Spinal cord (tissue), 9 donors: ENCODE measurements at regions not wholly inside any gene's neighbourhood (a gene's known extent, or its start where the extent isn't known, plus 50 kb on each side); places are given as distances from the start of the nearest gene placed in this dataset.

Source experiments
- DNase-seq, 6 donors: peaks; one replicate each; pipeline versions ENCODE4 v3.0.0 to v3.0.0-alpha.2; 2013 to 2015; ENCODE audit warnings: low spot score in 6 of 6, low read depth in 4 of 6
- H3K27ac ChIP-seq: one replicate; pipeline ENCODE4 v1.5.1; 2013; ENCODE audit warnings: low read depth, low read length, control low read depth
- H3K27me3 ChIP-seq: one replicate; pipeline ENCODE4 v1.6.1; 2013; ENCODE audit warnings: low read length; ENCODE audit not compliant: control insufficient read depth, insufficient read depth
- H3K36me3 ChIP-seq: one replicate; pipeline ENCODE4 v1.6.1; 2013; ENCODE audit warnings: low read length; ENCODE audit not compliant: control insufficient read depth, insufficient read depth
- H3K4me1 ChIP-seq: one replicate; pipeline ENCODE4 v1.6.1; 2013; ENCODE audit warnings: low read length; ENCODE audit not compliant: control insufficient read depth, insufficient read depth
- H3K4me3 ChIP-seq: one replicate; pipeline ENCODE4 v1.5.1; 2013; ENCODE audit warnings: low read depth, low read length, control low read depth
- H3K9me3 ChIP-seq: one replicate; pipeline ENCODE4 v1.6.1; 2013; ENCODE audit warnings: low read length; ENCODE audit not compliant: control insufficient read depth, insufficient read depth
- WGBS: methylation state at CpG from one replicate; pipeline ENCODE4 v1.1.5; 2013; ENCODE audit warnings: missing lambda C conversion rate; ENCODE audit not compliant: insufficient coverage; 5-methylcytosine and 5-hydroxymethylcytosine counted together
- donor health status: healthy.

DNA sequence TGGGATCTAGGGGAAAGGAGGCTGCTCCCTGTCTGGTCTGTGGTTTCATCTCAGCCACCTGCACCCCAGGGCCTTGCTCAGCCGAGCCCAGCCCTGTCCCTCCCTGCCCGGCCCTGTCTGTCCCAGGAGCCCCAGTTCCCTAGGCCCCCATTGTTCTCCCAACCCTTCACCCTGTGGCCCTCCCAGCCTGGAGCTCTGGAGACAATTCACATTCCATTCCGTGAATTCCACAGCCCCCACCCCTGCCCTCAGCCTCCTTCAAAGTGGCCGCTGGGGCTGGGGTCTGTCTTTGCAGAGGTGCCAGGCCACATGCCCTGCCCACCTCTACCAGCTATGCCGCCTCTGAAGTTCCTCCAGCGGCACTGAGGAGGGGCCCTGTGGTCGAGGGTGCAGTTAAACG, 77.9 kb upstream of the WNT11 start:
- Histone ChIP-seq H3K9me3 (no peaks in the 10 kb centered on the region), H3K36me3 (no peaks in the 10 kb centered on the region), H3K4me3 (no peak overlapping the region), H3K27ac (no peak overlapping the region), H3K27me3 (no peaks in the 10 kb centered on the region), H3K4me1 (peaks cover 7% of the 10 kb centered on the region)
- WGBS: 59% methylated on average over 8 of the region's 8 CpGs
- DNase-seq: no peak

DNA sequence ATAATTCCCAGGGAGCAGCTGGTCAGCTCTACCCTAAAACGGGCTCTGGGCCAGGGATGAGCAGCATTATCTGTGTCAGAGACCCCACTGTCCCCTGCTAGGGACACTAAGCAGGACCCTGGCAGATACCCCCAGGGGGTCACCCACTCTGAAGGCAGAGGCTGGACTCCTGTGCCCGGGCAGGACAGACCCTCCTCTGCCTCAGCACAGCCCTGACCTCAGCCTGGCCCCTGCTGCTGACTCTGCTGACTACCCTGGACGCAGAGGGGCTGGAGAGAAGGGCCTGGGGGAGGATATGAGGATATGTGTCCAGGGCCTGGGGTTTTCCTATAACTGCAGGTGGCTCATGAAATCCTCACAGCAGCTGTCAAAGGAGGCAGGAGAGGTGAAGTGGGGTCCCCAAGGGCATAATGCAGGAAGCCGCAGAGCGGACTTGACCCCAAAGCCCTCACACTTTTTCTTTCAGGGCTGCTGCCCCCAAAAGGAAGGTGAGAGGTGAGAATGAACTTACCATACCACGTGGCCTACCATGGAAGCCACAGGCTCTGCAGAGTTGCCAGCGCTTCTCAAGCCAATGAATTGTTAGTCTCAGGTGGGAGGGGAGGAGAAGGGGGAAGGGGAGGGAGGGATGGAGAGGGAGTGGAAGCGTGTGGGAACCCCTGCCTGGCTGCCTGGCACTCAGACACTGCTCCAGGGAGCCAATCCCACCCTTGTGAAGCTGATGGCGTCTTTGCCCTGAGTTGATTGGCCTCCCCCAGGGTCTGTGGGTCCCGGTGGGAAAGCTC, 76.7 kb upstream of the WNT11 start:
- Histone ChIP-seq H3K27me3 (no peaks in the 10 kb centered on the region), H3K36me3 (no peaks in the 10 kb centered on the region), H3K9me3 (no peaks in the 10 kb centered on the region), H3K4me3 (no peak overlapping the region), H3K27ac (no peak overlapping the region), H3K4me1 (peaks cover 3% of the 10 kb centered on the region)
- 53% methylated on average over 6 of the region's 10 CpGs for WGBS
- no peak for DNase-seq

DNA sequence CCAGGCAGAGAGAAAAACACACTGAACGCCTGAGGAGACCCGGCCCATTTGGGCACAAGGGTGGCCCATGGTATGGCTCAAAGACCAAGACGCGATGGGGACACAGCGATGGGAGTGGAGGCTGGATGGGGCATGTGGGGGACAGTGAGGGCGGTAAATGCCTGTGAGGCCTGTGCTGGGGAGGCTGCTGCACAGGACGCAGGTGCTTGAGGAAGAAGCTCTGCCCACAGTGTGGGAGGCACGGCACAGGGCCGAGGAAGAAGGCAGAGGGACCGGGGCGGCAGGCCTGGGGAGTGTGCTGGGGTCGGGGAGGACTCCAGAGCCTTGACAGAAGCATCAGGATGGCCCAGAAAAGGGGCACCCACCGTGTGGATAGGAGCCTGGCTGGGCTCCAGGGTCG, 75.9 kb upstream of the WNT11 start:
- peaks cover 6% of the 10 kb centered on the region for H3K4me1 ChIP-seq
- H3K9me3 ChIP-seq: no peaks in the 10 kb centered on the region
- no peak for DNase-seq
- no peaks in the 10 kb centered on the region for H3K27me3 ChIP-seq
- no peaks in the 10 kb centered on the region for H3K36me3 ChIP-seq
- no peak overlapping the region for H3K4me3 ChIP-seq
- H3K27ac ChIP-seq: no peak overlapping the region
- WGBS: 86% methylated on average over 14 of the region's 14 CpGs

DNA sequence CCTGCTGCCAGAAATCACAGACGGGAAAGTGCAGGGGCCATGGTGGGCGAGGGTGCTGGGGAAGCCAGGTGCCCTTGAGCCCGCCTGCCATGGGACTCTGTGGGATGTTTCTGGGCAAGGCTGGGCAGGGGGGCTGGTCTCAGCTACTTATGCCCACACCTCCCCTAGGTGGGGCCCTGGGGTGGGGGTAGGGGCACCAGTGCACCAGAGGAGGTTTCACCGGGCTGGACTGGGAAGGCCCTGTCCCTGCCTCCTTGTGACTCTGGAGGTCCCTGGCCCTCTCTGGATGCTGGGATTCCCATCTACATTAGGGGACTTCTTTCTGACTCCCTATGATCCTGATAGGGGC, 75.2 kb upstream of the WNT11 start:
- WGBS: 72% methylated on average over 3 of the region's 4 CpGs
- Histone ChIP-seq H3K4me3 (no peak overlapping the region), H3K4me1 (peaks cover 12% of the 10 kb centered on the region), H3K9me3 (no peaks in the 10 kb centered on the region), H3K27ac (no peak overlapping the region), H3K36me3 (no peaks in the 10 kb centered on the region), H3K27me3 (no peaks in the 10 kb centered on the region)
- no peak for DNase-seq

DNA sequence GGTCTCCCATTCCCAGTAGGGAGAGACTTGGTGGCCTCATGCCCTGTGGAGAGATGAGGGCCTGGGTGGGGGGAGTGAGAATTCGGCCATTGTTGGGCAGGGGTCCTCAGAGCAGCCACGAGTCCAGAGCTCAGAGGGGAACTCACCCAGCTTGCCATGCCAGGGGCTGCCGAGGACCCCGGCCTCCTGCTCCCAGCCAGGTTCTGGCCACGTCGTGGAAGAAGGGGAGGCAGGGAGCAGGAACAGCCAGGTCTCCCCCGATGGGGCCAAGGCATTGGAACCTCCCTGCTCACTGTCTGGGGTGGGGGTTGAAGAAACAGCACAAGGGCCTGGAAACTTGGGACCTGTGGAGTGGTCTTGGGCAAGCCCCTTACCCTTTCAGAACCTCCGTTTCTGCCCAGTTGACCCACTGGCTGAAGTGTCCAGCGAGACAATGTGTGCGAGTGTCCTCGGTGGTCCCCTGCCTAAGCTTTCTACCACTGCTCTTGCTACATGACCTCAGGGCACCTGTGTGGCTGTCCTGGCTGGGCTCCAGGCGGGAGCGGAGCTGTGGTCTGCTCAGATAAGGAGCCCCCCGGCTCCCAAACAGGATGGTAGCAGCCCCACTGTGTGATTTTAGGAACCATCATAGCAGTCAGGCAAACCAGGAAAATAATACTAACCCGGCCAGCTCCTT, 74.7 kb upstream of the WNT11 start:
- Histone ChIP-seq H3K36me3 (no peaks in the 10 kb centered on the region), H3K27ac (no peak overlapping the region), H3K4me1 (peaks cover 14% of the 10 kb centered on the region), H3K4me3 (no peak overlapping the region), H3K27me3 (no peaks in the 10 kb centered on the region), H3K9me3 (no peaks in the 10 kb centered on the region)
- WGBS: 87% methylated on average over 15 of the region's 15 CpGs
- DNase-seq: no peak

DNA sequence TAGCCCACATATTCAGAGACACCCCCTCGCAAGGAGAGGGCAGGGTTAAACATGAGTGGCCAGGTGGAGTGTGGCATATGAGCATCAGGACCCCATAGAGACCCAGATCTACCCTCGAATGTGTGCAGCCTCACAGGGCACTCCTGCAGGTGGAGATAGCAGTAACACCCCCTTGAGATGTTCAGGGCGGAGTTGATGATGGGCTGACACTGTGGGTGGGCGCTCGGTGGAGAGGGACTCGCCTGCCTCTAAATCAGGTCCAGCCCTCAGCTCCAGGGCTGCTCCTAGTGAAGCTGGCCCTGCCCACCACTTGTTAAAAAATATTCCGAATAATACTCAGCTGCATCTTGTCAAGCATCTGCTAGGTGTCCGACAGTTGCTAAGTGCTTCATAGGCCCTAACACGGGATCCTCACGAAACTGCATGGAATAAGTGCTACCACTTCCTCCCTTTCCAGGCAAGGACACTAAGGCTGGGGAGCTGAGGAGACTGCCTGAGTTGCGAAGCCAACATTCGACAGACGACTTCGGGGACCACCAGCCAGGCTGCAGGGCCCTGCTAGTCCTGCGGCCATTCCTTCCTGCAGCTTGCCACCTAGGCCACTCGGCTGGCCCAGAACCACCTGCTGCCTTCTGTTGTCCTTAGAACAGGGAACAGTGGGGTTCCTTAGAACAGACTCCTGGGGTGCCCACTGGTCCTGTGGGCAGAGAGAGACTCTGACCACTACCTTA, 74.0 kb upstream of the WNT11 start:
- Histone ChIP-seq H3K4me3 (no peak overlapping the region), H3K9me3 (no peaks in the 10 kb centered on the region), H3K27me3 (no peaks in the 10 kb centered on the region), H3K27ac (no peak overlapping the region), H3K36me3 (no peaks in the 10 kb centered on the region), H3K4me1 (peaks cover 14% of the 10 kb centered on the region)
- WGBS: 84% methylated on average over 15 of the region's 16 CpGs
- DNase-seq: no peak

DNA sequence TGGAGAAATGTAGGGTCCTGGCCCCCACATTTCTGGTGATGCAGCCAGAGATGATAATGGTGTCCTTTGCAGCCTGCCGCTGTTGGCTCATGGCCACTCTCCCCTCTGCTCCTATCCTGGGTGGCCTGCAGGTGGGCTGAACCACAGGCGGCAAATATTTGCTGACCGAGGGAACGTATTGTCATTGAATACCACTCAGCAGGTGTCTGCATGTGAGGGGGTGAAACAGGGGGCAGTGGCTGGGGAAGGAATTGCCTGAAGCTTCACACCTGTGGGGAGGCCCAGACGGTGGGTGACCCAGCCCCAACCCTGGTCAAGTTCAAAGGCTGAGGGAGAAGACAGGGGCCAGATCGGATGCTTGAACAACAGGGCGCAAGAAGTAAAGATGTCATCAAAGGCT, 73.3 kb upstream of the WNT11 start:
- 50% methylated on average over 7 of the region's 7 CpGs for WGBS
- peaks cover 2% of the 10 kb centered on the region for H3K9me3 ChIP-seq
- no peaks in the 10 kb centered on the region for H3K36me3 ChIP-seq
- DNase-seq: no peak
- peaks cover 14% of the 10 kb centered on the region for H3K4me1 ChIP-seq
- no peaks in the 10 kb centered on the region for H3K27me3 ChIP-seq
- no peak overlapping the region for H3K27ac ChIP-seq
- H3K4me3 ChIP-seq: no peak overlapping the region

DNA sequence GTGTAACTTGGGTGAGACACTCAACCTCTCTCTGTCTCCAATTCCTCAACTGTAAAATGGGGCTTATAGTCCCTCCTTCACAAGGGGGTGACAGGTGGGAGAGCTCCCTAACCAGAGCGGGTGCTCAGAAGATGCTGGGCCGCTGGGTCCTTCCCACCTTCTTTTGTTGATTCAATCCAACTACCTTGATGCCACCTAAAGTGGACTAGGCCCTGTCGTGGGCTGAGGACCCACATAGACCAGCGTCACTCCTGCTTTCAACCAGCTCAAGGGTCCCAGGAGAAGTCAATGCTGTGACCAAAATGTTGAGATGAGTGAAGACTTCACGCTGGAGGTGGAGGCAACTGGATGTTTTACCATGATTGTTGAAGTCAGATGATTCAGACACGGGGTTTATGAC, 72.7 kb upstream of the WNT11 start:
- Histone ChIP-seq H3K27me3 (no peaks in the 10 kb centered on the region), H3K36me3 (no peaks in the 10 kb centered on the region), H3K4me3 (no peak overlapping the region), H3K9me3 (peaks cover 2% of the 10 kb centered on the region), H3K4me1 (peaks cover 14% of the 10 kb centered on the region), H3K27ac (no peak overlapping the region)
- 100% methylated on average over 3 of the region's 6 CpGs for WGBS
- no peak for DNase-seq

DNA sequence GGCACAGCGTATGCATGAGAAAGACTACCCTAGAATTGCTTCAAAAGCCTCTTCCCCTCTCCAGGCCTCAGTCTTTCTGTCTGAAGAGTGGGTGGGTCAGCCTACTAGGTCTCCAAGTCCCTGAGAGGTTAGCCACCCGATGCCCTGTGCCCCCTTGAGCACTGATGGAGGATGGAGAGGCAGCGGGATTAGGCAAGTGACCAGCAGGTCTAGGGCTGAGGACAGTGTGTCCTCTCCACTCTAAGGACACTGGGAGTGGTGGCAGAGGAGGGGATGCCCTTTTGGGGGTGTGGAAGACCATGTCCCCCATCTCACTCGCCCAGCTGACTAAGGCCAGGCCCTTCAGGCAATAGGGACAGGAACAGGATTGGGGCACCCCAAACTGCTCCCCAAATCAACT, 72.2 kb upstream of the WNT11 start:
- peaks cover 3% of the 10 kb centered on the region for H3K9me3 ChIP-seq

More for the DNA sequence above, 72.2 kb upstream of the WNT11 start:
- DNase-seq: no peak
- Histone ChIP-seq H3K27me3 (no peaks in the 10 kb centered on the region), H3K36me3 (no peaks in the 10 kb centered on the region), H3K4me3 (no peak overlapping the region), H3K4me1 (peaks cover 14% of the 10 kb centered on the region), H3K27ac (no peak overlapping the region)
- 67% methylated on average over 1 of the region's 4 CpGs for WGBS
